ENCODE measurements at regions not wholly inside any gene's neighbourhood (a gene's known extent, or its start where the extent isn't known, plus 50 kb on each side); places are given as distances from the start of the nearest gene placed in this dataset.

GRCh38 chr15:29452881-29453731 lies 183.5 kb upstream of the NSMCE3 start:
- H3K9me3 ChIP-seq: no peaks in the 10 kb centered on the region
- H3K36me3 ChIP-seq: no peaks in the 10 kb centered on the region
- DNase-seq: no peak
- intact Hi-C loops (cut with DNase I; ENCODE audit: low total_unique reads): no loop called here
- peaks cover 0 to 5% (median 0%) of the 10 kb centered on the region in 4 donors for H3K4me1 ChIP-seq
- H3K27ac ChIP-seq: no peak overlapping the region
- no peak for TF ChIP-seq CTCF (IDR thresholded peaks at IDR 0.05)
- H3K4me3 ChIP-seq: no peak overlapping the region
- H3K27me3 ChIP-seq: peaks cover 0 to 8% of the 10 kb centered on the region in 2 donors

DNA sequence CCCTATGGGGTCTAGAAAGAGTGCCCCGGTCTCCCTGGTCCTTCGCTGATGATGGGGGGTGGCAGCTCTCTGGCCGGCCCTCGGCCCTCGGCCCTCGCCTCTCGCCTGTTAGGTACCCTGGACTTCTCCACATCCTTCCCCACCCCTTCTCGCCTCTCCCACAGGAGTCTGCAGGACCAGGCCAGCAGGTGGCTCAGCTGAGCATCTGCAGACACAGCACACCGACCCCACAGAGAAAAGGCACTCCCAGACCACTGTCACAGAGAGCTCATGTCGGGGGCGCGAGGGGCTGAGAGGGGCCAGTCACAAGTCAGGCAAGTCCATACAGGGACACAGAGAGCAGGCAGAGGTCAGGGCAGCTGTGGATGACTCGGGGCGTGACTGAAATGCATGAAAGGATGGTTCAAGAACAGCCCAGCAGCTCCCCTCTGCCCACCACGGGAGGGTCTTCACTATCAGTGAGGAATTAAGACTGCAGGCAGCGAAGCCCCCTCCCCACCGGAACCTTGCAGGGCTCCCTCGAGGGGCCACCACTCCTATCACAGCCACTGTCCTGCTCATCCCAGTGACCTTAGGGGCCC lies 181.7 kb upstream of the NSMCE3 start:
- Histone ChIP-seq H3K27ac (no peak overlapping the region), H3K36me3 (no peaks in the 10 kb centered on the region), H3K4me1 (peaks cover 0 to 5% (median 0%) of the 10 kb centered on the region in 4 donors), H3K9me3 (no peaks in the 10 kb centered on the region), H3K27me3 (peaks cover 0 to 8% of the 10 kb centered on the region in 2 donors), H3K4me3 (no peak overlapping the region)
- intact Hi-C loops (cut with DNase I; ENCODE audit: low total_unique reads): no loop called here
- TF ChIP-seq CTCF (IDR thresholded peaks at IDR 0.05): no peak
- no peak for DNase-seq

GRCh38 chr15:29449136-29449535 lies 179.5 kb upstream of the NSMCE3 start:
- no peaks in the 10 kb centered on the region for H3K36me3 ChIP-seq
- H3K4me3 ChIP-seq: no peak overlapping the region
- intact Hi-C loops (cut with DNase I; ENCODE audit: low total_unique reads): no loop called here
- TF ChIP-seq CTCF (IDR thresholded peaks at IDR 0.05): no peak
- H3K4me1 ChIP-seq: peaks cover 0 to 5% (median 0%) of the 10 kb centered on the region in 4 donors
- peaks cover 0 to 8% of the 10 kb centered on the region in 2 donors for H3K27me3 ChIP-seq
- H3K9me3 ChIP-seq: no peaks in the 10 kb centered on the region
- no peak for DNase-seq
- H3K27ac ChIP-seq: no peak overlapping the region

DNA sequence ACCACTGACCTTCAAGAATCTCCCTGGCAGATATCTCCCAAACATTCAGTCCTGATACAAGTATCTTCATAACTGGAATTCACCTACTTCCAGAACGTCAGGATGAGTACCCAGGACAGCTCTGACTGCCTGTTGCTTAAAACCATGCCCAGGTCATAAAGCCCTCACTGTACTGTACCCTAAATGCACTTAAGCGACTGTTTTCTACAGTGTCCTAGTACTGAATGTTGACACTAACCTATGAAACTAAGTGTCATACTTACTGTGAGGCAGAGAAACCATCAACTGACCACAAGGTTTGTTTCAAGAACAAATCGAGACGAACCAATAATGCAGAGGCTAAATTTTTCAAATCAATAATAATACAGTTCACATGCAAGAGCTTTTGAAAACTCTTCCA lies 178.7 kb upstream of the NSMCE3 start:
- no peaks in the 10 kb centered on the region for H3K36me3 ChIP-seq
- intact Hi-C loops (cut with DNase I; ENCODE audit: low total_unique reads): no loop called here
- H3K4me1 ChIP-seq: peaks cover 0 to 5% (median 0%) of the 10 kb centered on the region in 4 donors
- no peak overlapping the region for H3K4me3 ChIP-seq
- H3K27me3 ChIP-seq: peaks cover 0 to 8% of the 10 kb centered on the region in 2 donors
- no peak for DNase-seq
- no peak overlapping the region for H3K27ac ChIP-seq
- no peak for TF ChIP-seq CTCF (IDR thresholded peaks at IDR 0.05)
- H3K9me3 ChIP-seq: no peaks in the 10 kb centered on the region

DNA sequence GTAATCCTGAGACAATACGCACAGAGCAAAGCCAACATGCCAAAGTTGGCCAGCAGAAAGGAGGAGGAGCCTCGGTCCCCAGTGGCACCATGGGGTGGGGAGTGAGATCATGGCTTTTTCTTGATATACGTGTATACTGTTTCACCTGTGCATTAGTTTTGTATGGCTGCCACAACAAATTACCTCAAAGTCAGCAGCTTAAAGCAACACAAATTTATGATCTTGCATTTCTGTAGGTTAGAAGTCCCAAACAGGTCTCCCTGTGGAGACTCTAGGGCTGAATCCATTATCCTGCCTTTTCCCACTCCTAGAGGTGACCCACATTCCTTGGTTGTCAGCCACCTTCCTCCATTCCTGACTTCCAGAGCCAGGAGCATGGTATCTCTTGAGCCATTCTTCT lies 176.9 kb upstream of the NSMCE3 start:
- intact Hi-C loops (cut with DNase I; ENCODE audit: low total_unique reads): no loop called here
- Histone ChIP-seq H3K27me3 (peaks cover 0 to 5% of the 10 kb centered on the region in 2 donors), H3K27ac (no peak overlapping the region)

More for the DNA sequence above, 176.9 kb upstream of the NSMCE3 start:
- DNase-seq: no peak
- Histone ChIP-seq H3K36me3 (no peaks in the 10 kb centered on the region), H3K9me3 (no peaks in the 10 kb centered on the region), H3K4me1 (no peaks in the 10 kb centered on the region), H3K4me3 (no peak overlapping the region)
- no peak for TF ChIP-seq CTCF (IDR thresholded peaks at IDR 0.05)
